Endothelial cell of umbilical vein (primary cell): ENCODE measurements at regions not wholly inside any gene's neighbourhood (a gene's known extent, or its start where the extent isn't known, plus 50 kb on each side); places are given as distances from the start of the nearest gene placed in this dataset.

Source experiments
- BruUV-seq: library from RNA; stranded (reverse); fragments of 400-500 nt; replicated peaks from 2 replicates; lab custom pipeline; 2021; lab: Mats Ljungman, UMichigan
- CTCF ChIA-PET: fragments of 300-600, 350-600 bp; sonication (Branson Sonifier 250); formaldehyde crosslinking; loops from one replicate; lab custom pipeline; 2021; ENCODE audit warnings: antibody characterized with exemption, inconsistent platforms; lab: Charles Lee
- POLR2A ChIA-PET: fragments of 300-600, 350-600 bp; sonication (Branson Sonifier 250); formaldehyde crosslinking; loops from one replicate; lab custom pipeline; 2021; ENCODE audit warnings: antibody characterized with exemption, inconsistent platforms; lab: Charles Lee
- DNase-seq: peaks from one replicate; pipeline ENCODE4 v3.0.0-alpha.2; 2011; ENCODE audit warnings: low read depth, low spot score
- FAIRE-seq: peaks from 2 replicates; lab custom pipeline; 2011; peaks lifted over from hg19 to GRCh38; lab: Jason Lieb, UNC
- H2AFZ ChIP-seq: 2 replicates; pipeline ENCODE4 v1.6.0; 2012; ENCODE audit warnings: low read depth, low read length, control low read depth, inconsistent platforms
- H3K27ac ChIP-seq: 2 replicates; pipeline ENCODE4 v1.5.1; 2011; ENCODE audit warnings: low read depth, mild to moderate bottlenecking, control low read depth, low read length, moderate library complexity; ENCODE audit not compliant: insufficient read depth
- H3K27me3 ChIP-seq, 2 experiments: 2 replicates each; pipeline versions ENCODE4 v1.6.0 to v1.6.1; 2011; ENCODE audit warnings: low read length in 2 of 2, mixed read lengths in 1 of 2; ENCODE audit not compliant: control insufficient read depth in 2 of 2, insufficient read depth in 2 of 2
- H3K36me3 ChIP-seq, 2 experiments: 2 replicates in 1 of 2; 3 replicates in 1 of 2; pipeline ENCODE4 v1.5.1; 2011; ENCODE audit warnings: low read length in 2 of 2, mild to moderate bottlenecking in 1 of 2, moderate library complexity in 1 of 2; ENCODE audit not compliant: control insufficient read depth in 2 of 2, insufficient read depth in 2 of 2; ENCODE audit errors: extremely low read depth in 1 of 2
- H3K4me1 ChIP-seq: 3 replicates; pipeline ENCODE4 v1.5.1; 2011; ENCODE audit warnings: mild to moderate bottlenecking, low read length; ENCODE audit not compliant: control insufficient read depth, insufficient read depth; ENCODE audit errors: extremely low read depth
- H3K4me2 ChIP-seq: 2 replicates; pipeline ENCODE4 v1.6.1; 2011; ENCODE audit warnings: low read length, control low read depth, mixed read lengths; ENCODE audit not compliant: insufficient read depth
- H3K4me3 ChIP-seq, 3 experiments: fragments of 200-600 bp in 1 of 3; sonication (generic), shearing (Covaris generic) in 1 of 3; replicated peaks in 1 of 3; 2 replicates each; pipeline ENCODE4 v1.5.1; 2011 to 2016; ENCODE audit warnings: control low read depth in 3 of 3, low read length in 3 of 3, mild to moderate bottlenecking in 2 of 3, inconsistent platforms in 1 of 3, low read depth in 1 of 3, moderate library complexity in 1 of 3; ENCODE audit not compliant: insufficient read depth in 1 of 3
- H3K79me2 ChIP-seq: 2 replicates; pipeline ENCODE4 v1.6.0; 2012; ENCODE audit warnings: low read length, inconsistent platforms; ENCODE audit not compliant: control insufficient read depth, insufficient read depth
- H3K9ac ChIP-seq: replicated peaks from 2 replicates; pipeline ENCODE3; 2011; ENCODE audit warnings: low read length, control low read depth; ENCODE audit not compliant: insufficient read depth; ENCODE audit errors: extremely low read depth
- H3K9me1 ChIP-seq: replicated peaks from 3 replicates; pipeline ENCODE4 v1.6.0; 2011; ENCODE audit warnings: mild to moderate bottlenecking, low read length; ENCODE audit not compliant: control insufficient read depth, insufficient read depth; ENCODE audit errors: extremely low read depth
- H3K9me3 ChIP-seq: replicated peaks from 2 replicates; pipeline ENCODE4 v1.5.1; 2012; ENCODE audit warnings: low read length, inconsistent platforms; ENCODE audit not compliant: control insufficient read depth, insufficient read depth
- H4K20me1 ChIP-seq: replicated peaks from 2 replicates; pipeline ENCODE3; 2011; ENCODE audit warnings: mild to moderate bottlenecking, low read length; ENCODE audit not compliant: control insufficient read depth, insufficient read depth; ENCODE audit errors: extremely low read depth
- EZH2 ChIP-seq: IDR thresholded peaks from 2 replicates; pipeline ENCODE4 v1.6.1; 2012; ENCODE audit warnings: borderline replicate concordance, low read depth, mild to moderate bottlenecking, moderate library complexity, low read length, inconsistent platforms; ENCODE audit not compliant: severe bottlenecking
- FOS ChIP-seq: IDR thresholded peaks from 2 replicates; pipeline ENCODE4 v1.6.1; 2011; ENCODE audit warnings: mild to moderate bottlenecking, low read length, moderate library complexity, borderline replicate concordance; ENCODE audit not compliant: insufficient read depth
- GATA2 ChIP-seq: IDR thresholded peaks from 2 replicates; pipeline ENCODE4 v1.7.0; 2011; ENCODE audit warnings: low read depth, mild to moderate bottlenecking, moderate library complexity, mixed read lengths, low read length; ENCODE audit not compliant: insufficient read length, insufficient read depth
- JUN ChIP-seq: IDR thresholded peaks from 2 replicates; pipeline ENCODE4 v1.6.1; 2011; ENCODE audit warnings: borderline replicate concordance, low read depth; ENCODE audit not compliant: insufficient read length, insufficient read depth
- MYC ChIP-seq: IDR thresholded peaks from one replicate; pipeline ENCODE4 v1.6.1; 2011; ENCODE audit warnings: mild to moderate bottlenecking, low read depth, low read length
- POLR2A ChIP-seq: IDR thresholded peaks from 2 replicates; pipeline ENCODE4 v1.6.1; 2012; ENCODE audit warnings: low read depth, mild to moderate bottlenecking, control low read depth, low read length
- POLR2AphosphoS5 ChIP-seq: IDR thresholded peaks from 2 replicates; pipeline ENCODE4 v1.6.1; 2012; ENCODE audit warnings: low read depth, mild to moderate bottlenecking, control low read depth, low read length, moderate library complexity; ENCODE audit not compliant: insufficient read depth
- dilution Hi-C: fragments of 300-500 bp; cut with MboI; formaldehyde crosslinking; loops from one replicate; pipeline ENCODE4 v1.15.0; 2019; ENCODE audit warnings: low sequenced_read_pairs; ENCODE audit not compliant: extremely low pct_ligation_motif_present
- intact Hi-C: fragments of 100-400 bp; cut with micrococcal nuclease; formaldehyde crosslinking; loops from one replicate; pipeline ENCODE4 v1.10.0; 2022
- TF ChIP-seq, protein P1 (sequence below): IDR thresholded peaks from 2 replicates; pipeline ENCODE4 v1.6.1; 2011; ENCODE audit not compliant: insufficient read depth, insufficient read length
- TF ChIP-seq, protein P2 (sequence below), 2 donors: IDR thresholded peaks; 1 replicate in 1 of 2; 2 replicates in 1 of 2; pipeline ENCODE4 v1.5.1; 2011; ENCODE audit warnings: low read length in 2 of 2, mild to moderate bottlenecking in 2 of 2, moderate library complexity in 2 of 2, control low read depth in 1 of 2, inconsistent platforms in 1 of 2, low read depth in 1 of 2; ENCODE audit not compliant: insufficient read depth in 1 of 2; ENCODE audit errors: extremely low read depth in 1 of 2

DNA sequence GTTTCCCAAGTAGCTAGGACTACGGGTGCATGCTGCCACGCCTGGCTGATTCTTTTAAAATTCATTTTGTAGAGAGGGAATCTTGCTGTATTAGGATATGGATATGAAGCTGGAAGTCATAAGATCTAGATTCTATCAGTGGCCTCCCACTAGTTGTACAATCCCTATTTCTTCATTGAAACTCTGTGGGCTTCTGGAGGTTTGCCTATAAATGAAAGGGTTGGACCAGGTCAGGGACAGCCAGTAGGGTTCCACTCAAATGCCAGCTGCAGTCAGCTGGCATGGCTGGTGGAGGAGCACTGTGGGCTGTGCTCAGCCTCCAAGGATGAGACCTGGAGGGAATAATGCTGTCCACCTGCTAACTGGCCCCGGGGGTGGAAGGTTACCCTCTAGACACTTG is 110.2 kb upstream of the GJB6 start:
- H3K79me2 ChIP-seq, result no peaks in the 10 kb centered on the region
- BruUV-seq, result no TSS peak
- TF ChIP-seq, protein P1, sequence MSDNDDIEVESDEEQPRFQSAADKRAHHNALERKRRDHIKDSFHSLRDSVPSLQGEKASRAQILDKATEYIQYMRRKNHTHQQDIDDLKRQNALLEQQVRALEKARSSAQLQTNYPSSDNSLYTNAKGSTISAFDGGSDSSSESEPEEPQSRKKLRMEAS, result no peak
- TF ChIP-seq EZH2 (no peak), FOS (no peak), POLR2AphosphoS5 (no peak), MYC (no peak), JUN (no peak), GATA2 (no peak), POLR2A (no peak)
- TF ChIP-seq, protein P2, sequence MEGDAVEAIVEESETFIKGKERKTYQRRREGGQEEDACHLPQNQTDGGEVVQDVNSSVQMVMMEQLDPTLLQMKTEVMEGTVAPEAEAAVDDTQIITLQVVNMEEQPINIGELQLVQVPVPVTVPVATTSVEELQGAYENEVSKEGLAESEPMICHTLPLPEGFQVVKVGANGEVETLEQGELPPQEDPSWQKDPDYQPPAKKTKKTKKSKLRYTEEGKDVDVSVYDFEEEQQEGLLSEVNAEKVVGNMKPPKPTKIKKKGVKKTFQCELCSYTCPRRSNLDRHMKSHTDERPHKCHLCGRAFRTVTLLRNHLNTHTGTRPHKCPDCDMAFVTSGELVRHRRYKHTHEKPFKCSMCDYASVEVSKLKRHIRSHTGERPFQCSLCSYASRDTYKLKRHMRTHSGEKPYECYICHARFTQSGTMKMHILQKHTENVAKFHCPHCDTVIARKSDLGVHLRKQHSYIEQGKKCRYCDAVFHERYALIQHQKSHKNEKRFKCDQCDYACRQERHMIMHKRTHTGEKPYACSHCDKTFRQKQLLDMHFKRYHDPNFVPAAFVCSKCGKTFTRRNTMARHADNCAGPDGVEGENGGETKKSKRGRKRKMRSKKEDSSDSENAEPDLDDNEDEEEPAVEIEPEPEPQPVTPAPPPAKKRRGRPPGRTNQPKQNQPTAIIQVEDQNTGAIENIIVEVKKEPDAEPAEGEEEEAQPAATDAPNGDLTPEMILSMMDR (IDR thresholded peaks at IDR 0.05; ENCODE audit: extremely low read depth in 1 of 2, insufficient read depth in 1 of 2, low read depth in 1 of 2, low read length in 2 of 2), result no peak
- no peak overlapping the region for H3K9ac ChIP-seq
- H3K9me1 ChIP-seq, result no peaks in the 10 kb centered on the region
- H3K27ac ChIP-seq, result no peak overlapping the region
- ChIA-PET CTCF (no interaction called here), POLR2A (no interaction called here)
- H3K27me3 ChIP-seq, result no peaks in the 10 kb centered on the region
- no peaks in the 10 kb centered on the region for H3K9me3 ChIP-seq
- H2AFZ ChIP-seq, result no peak overlapping the region
- no peak overlapping the region for H3K4me3 ChIP-seq
- no peaks in the 10 kb centered on the region for H4K20me1 ChIP-seq
- no peak for FAIRE-seq
- H3K4me1 ChIP-seq, result no peaks in the 10 kb centered on the region
- no peaks in the 10 kb centered on the region for H3K36me3 ChIP-seq
- dilution Hi-C loops, result no loop called here
- intact Hi-C loops, result no loop called here
- no peak overlapping the region for H3K4me2 ChIP-seq
- DNase-seq, result no peak
